H1 (cell line): ENCODE measurements at regions not wholly inside any gene's neighbourhood (a gene's known extent, or its start where the extent isn't known, plus 50 kb on each side); places are given as distances from the start of the nearest gene placed in this dataset.

Experiments
- ASH2L ChIP-seq: fragments of 200-600, 300-600 bp; sonication (generic); IDR thresholded peaks from one replicate; pipeline ENCODE4 v1.7.1; 2017; ENCODE audit warnings: low read length
- CHD1 ChIP-seq: IDR thresholded peaks from 2 replicates; pipeline ENCODE4 v1.6.1; 2012; ENCODE audit warnings: low read depth, low read length, improper control_type of control experiment
- CHD2 ChIP-seq: IDR thresholded peaks from 2 replicates; pipeline ENCODE4 v1.6.1; 2012; ENCODE audit warnings: low read length, improper control_type of control experiment
- CREB1 ChIP-seq: IDR thresholded peaks from 2 replicates; pipeline ENCODE4 v1.6.1; 2012; ENCODE audit warnings: inconsistent platforms
- EP300 ChIP-seq, 2 experiments: IDR thresholded peaks; 1 replicate in 1 of 2; 2 replicates in 1 of 2; pipeline ENCODE4 v1.6.1; 2011 to 2012; ENCODE audit warnings: low read depth in 2 of 2, low read length in 2 of 2, mild to moderate bottlenecking in 2 of 2, borderline replicate concordance in 1 of 2, inconsistent platforms in 1 of 2, moderate library complexity in 1 of 2
- FOSL1 ChIP-seq: IDR thresholded peaks from 2 replicates; pipeline ENCODE4 v1.6.1; 2011; ENCODE audit warnings: mild to moderate bottlenecking, low read depth, low read length, moderate library complexity; ENCODE audit not compliant: insufficient read depth
- HDAC6 ChIP-seq: IDR thresholded peaks from one replicate; pipeline ENCODE4 v1.7.1; 2012; ENCODE audit warnings: low read depth, mild to moderate bottlenecking, inconsistent platforms, low read length, moderate library complexity
- JUND ChIP-seq: IDR thresholded peaks from 2 replicates; pipeline ENCODE4 v1.6.1; 2011; ENCODE audit warnings: mild to moderate bottlenecking, improper control_type of control experiment, low read length
- KDM4A ChIP-seq: IDR thresholded peaks from one replicate; pipeline ENCODE4 v1.7.1; 2012; ENCODE audit warnings: low read depth, mild to moderate bottlenecking, moderate library complexity, low read length, inconsistent platforms; ENCODE audit not compliant: severe bottlenecking
- KDM5A ChIP-seq: fragments of 200-600 bp; IDR thresholded peaks from 2 replicates; pipeline ENCODE4 v1.7.1; 2012; ENCODE audit warnings: mild to moderate bottlenecking, low read length, inconsistent platforms, mixed read lengths
- PHF8 ChIP-seq: fragments of 200-600 bp; sonication (generic); conservative IDR thresholded peaks from 2 replicates; pipeline ENCODE4 v1.7.1; 2012; ENCODE audit warnings: low read depth, mild to moderate bottlenecking, inconsistent platforms, low read length, moderate library complexity
- POLR2AphosphoS5 ChIP-seq: IDR thresholded peaks from 2 replicates; pipeline ENCODE4 v1.6.1; 2011; ENCODE audit warnings: low read depth, low read length
- POU5F1 ChIP-seq: IDR thresholded peaks from 2 replicates; pipeline ENCODE4 v1.6.1; 2011; ENCODE audit warnings: low read depth, mild to moderate bottlenecking, low read length, moderate library complexity
- RBBP5 ChIP-seq: IDR thresholded peaks from 2 replicates; pipeline ENCODE4 v1.7.1; 2012; ENCODE audit warnings: low read depth, mild to moderate bottlenecking, inconsistent platforms, low read length, moderate library complexity, borderline replicate concordance
- RFX5 ChIP-seq: IDR thresholded peaks from 2 replicates; pipeline ENCODE4 v1.6.1; 2011; ENCODE audit warnings: low read depth, low read length, improper control_type of control experiment, borderline replicate concordance
- TAF7 ChIP-seq: optimal IDR thresholded peaks from 2 replicates; pipeline ENCODE3; 2011; ENCODE audit warnings: low read depth, mild to moderate bottlenecking, inconsistent platforms, low read length, moderate library complexity, borderline replicate concordance
- TCF12 ChIP-seq: IDR thresholded peaks from 2 replicates; pipeline ENCODE4 v1.6.1; 2011; ENCODE audit warnings: low read depth, mild to moderate bottlenecking, low read length

DNA sequence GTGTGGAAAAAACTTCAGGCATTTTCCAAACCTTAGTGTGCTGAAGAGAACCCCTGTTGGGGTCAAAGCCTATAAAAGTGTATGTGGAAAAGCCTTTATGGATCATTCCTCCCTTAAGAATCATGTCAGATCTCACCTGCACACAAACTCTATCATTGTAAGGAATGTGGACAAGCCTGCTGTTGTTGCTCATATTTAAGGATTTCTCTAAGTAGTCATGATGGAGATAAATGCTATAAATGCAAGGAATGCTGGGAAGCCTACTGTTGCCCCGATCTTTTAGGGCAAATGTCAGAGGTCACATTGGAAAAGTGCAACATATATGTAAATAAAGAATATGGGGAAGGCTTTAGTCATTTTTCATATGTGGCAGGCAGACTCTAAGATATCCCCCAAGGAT is 129.5 kb downstream of the ICOS start (continued):
- no peak for TF ChIP-seq CREB1
- TF ChIP-seq FOSL1 = no peak
- TF ChIP-seq TCF12 = no peak
- no peak for TF ChIP-seq RBBP5
- TF ChIP-seq POU5F1 = no peak
- TF ChIP-seq JUND = no peak
- no peak for TF ChIP-seq ASH2L
- TF ChIP-seq RFX5 = no peak
- no peak for TF ChIP-seq KDM5A
- no peak for TF ChIP-seq CHD2
- TF ChIP-seq CHD1 = no peak
- TF ChIP-seq KDM4A = no peak
- TF ChIP-seq HDAC6 = no peak
- TF ChIP-seq TAF7 = no peak
- TF ChIP-seq EP300 (IDR thresholded peaks at IDR 0.05; ENCODE audit: borderline replicate concordance in 1 of 2, low read depth in 2 of 2, low read length in 2 of 2) = no peak
- TF ChIP-seq PHF8 = no peak
- TF ChIP-seq POLR2AphosphoS5 = no peak
- TF ChIP-seq, all 59 proteins: peak for 0
